Activated T-helper 2 cell treated with anti-CD3 and anti-CD28 coated beads, Interferon-gamma antibody, Interleukin-2, Interleukin-4, amounts not matched to agents 10 μg/mL and 5 μg/mL and 100 μg/mL, durations not matched to agents 14 hours and 24 hours and 36 hours (primary cell): ENCODE measurements at regions not wholly inside any gene's neighbourhood (a gene's known extent, or its start where the extent isn't known, plus 50 kb on each side); places are given as distances from the start of the nearest gene placed in this dataset.
"Not testable (repeated sequence)": the region's sequence is repeated elsewhere in the genome, so short reads cannot be mapped to it uniquely, and the experiment has no call there.

Source experiments
- DNase-seq: peaks from one replicate; pipeline ENCODE4 v3.0.0; 2021; ENCODE audit warnings: low spot score
- H3K27ac Mint-ChIP-seq: one replicate; pipeline ENCODE4 v1.8.0; 2021; ENCODE audit warnings: mixed read lengths
- H3K27me3 Mint-ChIP-seq: one replicate; pipeline ENCODE4 v1.8.0; 2021; ENCODE audit warnings: low read depth, mixed read lengths
- H3K36me3 Mint-ChIP-seq: one replicate; pipeline ENCODE4 v1.8.0; 2021; ENCODE audit warnings: low read depth, mixed read lengths
- H3K4me1 Mint-ChIP-seq: one replicate; pipeline ENCODE4 v1.8.0; 2021; ENCODE audit warnings: low read depth, mixed read lengths
- H3K4me3 Mint-ChIP-seq: one replicate; pipeline ENCODE4 v1.8.0; 2021; ENCODE audit warnings: low read depth, mild to moderate bottlenecking, moderate library complexity, mixed read lengths
- H3K9me3 Mint-ChIP-seq: one replicate; pipeline ENCODE4 v1.8.0; 2021; ENCODE audit warnings: mixed read lengths
- intact Hi-C: fragments of 100-400 bp; cut with micrococcal nuclease; formaldehyde crosslinking; loops from one replicate; pipeline ENCODE4 v1.15.1; 2023

GRCh38 chr2:57465967-57466366 is 580.6 kb upstream of the VRK2 start:
- intact Hi-C loops = no loop called here
- DNase-seq = no peak

DNA sequence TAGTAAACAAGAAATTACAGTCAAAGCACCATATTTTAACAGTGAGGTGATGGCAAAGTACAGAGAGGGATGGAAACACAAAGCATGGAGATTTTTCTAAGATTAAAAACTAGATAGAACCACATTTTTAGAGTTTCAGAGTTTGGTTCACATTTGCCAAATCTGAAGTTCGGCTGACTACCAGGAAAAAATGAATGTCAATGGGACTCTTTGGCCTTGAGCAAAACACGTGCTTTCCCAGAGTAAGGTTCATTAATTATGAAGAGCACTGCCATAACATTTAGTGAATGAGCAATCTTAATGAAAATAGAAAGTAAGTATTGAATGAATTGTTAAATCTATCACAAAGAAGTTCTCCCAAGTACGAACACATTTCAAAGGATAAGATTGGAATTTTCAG is 571.2 kb upstream of the VRK2 start:
- Mint-ChIP-seq H3K27me3 (no peaks in the 10 kb centered on the region), H3K36me3 (no peaks in the 10 kb centered on the region), H3K4me1 (no peaks in the 10 kb centered on the region), H3K27ac (no peak overlapping the region), H3K9me3 (no peaks in the 10 kb centered on the region), H3K4me3 (no peak overlapping the region)
- intact Hi-C loops = no loop called here
- no peak for DNase-seq

More at GRCh38 chr2:57465967-57466366, 580.6 kb upstream of the VRK2 start:
- Mint-ChIP-seq H3K27ac (no peak overlapping the region), H3K36me3 (no peaks in the 10 kb centered on the region), H3K4me1 (no peaks in the 10 kb centered on the region), H3K27me3 (no peaks in the 10 kb centered on the region), H3K4me3 (no peak overlapping the region), H3K9me3 (peaks cover 4% of the 10 kb centered on the region)

DNA sequence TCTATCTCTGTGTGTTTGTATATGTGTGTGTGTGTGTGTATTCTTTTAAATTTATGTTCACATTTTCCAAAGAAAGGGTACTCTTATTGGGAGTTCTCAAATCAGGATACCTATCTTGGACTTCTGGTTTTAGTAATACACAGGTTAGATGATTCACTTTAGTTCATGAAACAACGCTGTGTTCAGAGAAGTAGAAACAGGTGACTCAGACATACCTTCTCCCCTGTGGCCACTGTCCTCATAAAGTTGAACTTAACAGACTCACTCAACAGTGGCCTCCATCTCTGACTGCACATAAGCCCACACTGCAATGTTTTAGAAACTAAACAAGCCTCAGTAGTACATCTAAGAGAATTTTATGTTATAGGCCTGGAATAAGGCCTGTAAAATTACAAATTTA is 566.6 kb upstream of the VRK2 start:
- H3K27me3 Mint-ChIP-seq = no peaks in the 10 kb centered on the region
- no peak for DNase-seq
- H3K4me1 Mint-ChIP-seq = no peaks in the 10 kb centered on the region

GRCh38 chr2:57488061-57488460 is 558.5 kb upstream of the VRK2 start:
- intact Hi-C loops = no loop called here
- Mint-ChIP-seq H3K4me3 (no peak overlapping the region), H3K27me3 (no peaks in the 10 kb centered on the region), H3K4me1 (no peaks in the 10 kb centered on the region), H3K36me3 (no peaks in the 10 kb centered on the region), H3K27ac (no peak overlapping the region), H3K9me3 (no peaks in the 10 kb centered on the region)
- DNase-seq = no peak

More for the DNA sequence above, 566.6 kb upstream of the VRK2 start:
- Mint-ChIP-seq H3K27ac (no peak overlapping the region), H3K36me3 (no peaks in the 10 kb centered on the region), H3K9me3 (no peaks in the 10 kb centered on the region), H3K4me3 (no peak overlapping the region)
- intact Hi-C loops = no loop called here

DNA sequence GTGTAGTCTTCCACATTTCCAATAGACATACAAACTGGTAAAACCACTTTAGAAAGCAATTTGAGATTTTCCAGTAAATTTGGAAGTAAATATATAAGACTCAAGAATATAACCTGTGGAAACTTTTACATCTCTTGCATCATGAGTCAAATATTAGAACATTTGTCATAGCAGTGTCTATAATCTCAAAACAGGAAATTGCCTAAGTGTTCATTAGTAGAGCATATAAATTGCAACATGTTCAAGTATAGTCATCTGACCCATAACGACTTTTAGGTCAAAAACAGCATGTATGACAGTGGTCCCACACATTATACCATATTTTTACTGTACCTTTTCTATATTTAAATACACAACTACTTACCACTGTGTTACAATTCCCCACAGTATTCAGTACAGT is 555.9 kb upstream of the VRK2 start:
- Mint-ChIP-seq H3K27me3 (no peaks in the 10 kb centered on the region), H3K4me1 (no peaks in the 10 kb centered on the region), H3K4me3 (no peak overlapping the region), H3K36me3 (no peaks in the 10 kb centered on the region), H3K27ac (no peak overlapping the region), H3K9me3 (no peaks in the 10 kb centered on the region)
- intact Hi-C loops = no loop called here
- DNase-seq = no peak

DNA sequence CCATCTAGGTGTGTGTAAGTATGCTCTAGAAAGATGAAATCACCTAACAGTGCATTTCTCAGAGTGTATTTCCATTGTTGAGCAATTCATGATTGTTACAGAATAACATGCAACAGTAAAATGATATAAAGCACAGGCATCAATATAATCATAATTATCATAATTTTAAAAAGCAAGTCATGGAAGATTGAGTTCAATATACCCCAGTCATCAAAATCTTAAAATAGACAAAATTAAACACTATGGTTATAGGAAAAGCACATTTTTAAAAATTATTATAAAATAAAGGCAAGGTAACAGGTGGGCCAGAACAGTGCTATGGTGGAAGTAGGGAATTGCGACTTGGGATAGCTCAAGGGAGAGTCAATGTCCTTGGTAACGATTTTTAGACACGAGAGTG is 555.4 kb upstream of the VRK2 start:
- DNase-seq = no peak
- no peaks in the 10 kb centered on the region for H3K9me3 Mint-ChIP-seq
- no peak overlapping the region for H3K4me3 Mint-ChIP-seq

DNA sequence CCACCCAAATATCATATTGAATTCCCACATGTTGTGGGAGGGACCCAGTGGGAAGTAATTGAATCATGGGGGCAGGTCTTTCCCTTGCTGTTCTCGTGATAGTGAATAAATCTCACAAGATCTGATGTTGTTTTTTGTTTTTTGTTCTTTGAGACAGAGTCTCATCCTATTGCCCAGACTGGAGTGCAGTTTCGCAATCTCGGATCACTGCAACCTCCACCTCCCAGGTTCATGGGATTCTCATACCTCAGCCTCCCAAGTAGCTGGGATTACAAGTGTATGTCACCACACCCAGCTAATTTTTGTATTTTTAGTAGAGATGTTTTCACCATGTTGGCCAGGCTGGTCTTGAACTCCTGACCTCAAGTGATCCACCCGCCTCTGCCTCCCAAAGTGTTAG is 552.6 kb upstream of the VRK2 start:
- H3K27ac Mint-ChIP-seq, H3K4me1 Mint-ChIP-seq, H3K27me3 Mint-ChIP-seq, DNase-seq, H3K4me3 Mint-ChIP-seq, intact Hi-C loops, H3K36me3 Mint-ChIP-seq, H3K9me3 Mint-ChIP-seq: not testable (repeated sequence)

More for the DNA sequence above, 555.4 kb upstream of the VRK2 start:
- H3K36me3 Mint-ChIP-seq = no peaks in the 10 kb centered on the region
- intact Hi-C loops = no loop called here
- no peak overlapping the region for H3K27ac Mint-ChIP-seq
- no peaks in the 10 kb centered on the region for H3K4me1 Mint-ChIP-seq
- no peaks in the 10 kb centered on the region for H3K27me3 Mint-ChIP-seq

DNA sequence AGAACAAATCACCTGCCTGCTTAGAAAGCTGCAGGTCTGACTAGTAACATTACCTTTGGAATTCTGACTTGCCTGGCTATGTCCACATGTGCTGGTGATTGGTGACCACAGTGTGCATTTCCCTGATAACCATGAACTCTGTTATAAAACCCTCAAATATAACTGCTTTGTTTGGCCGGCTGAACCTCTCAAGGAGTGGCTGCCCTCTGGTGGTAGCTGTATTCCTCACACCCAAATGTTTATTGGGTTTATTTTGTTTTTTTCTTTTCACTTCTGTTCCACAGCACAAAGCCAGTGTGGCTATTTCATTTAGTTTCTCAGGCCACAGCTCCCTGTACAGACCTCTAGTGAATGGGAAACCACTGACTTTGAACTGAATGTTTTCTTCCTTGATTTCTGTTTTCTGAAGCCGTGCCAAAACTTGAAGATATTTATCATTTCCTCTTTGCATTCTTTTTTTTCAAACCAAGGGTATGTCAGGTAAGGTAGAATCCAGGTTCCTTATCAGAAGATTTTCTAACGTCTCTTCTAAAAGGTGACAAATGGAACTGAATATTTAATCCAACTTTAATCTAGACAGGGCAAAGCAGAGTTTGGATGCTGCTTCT is 549.0 kb upstream of the VRK2 start:
- Mint-ChIP-seq H3K27ac (no peak overlapping the region), H3K36me3 (no peaks in the 10 kb centered on the region), H3K4me1 (no peaks in the 10 kb centered on the region), H3K27me3 (no peaks in the 10 kb centered on the region), H3K4me3 (no peak overlapping the region), H3K9me3 (no peaks in the 10 kb centered on the region)
- intact Hi-C loops = no loop called here
- no peak for DNase-seq

GRCh38 chr2:57504787-57505186 is 541.8 kb upstream of the VRK2 start:
- Mint-ChIP-seq H3K4me1 (no peaks in the 10 kb centered on the region), H3K27ac (no peak overlapping the region), H3K9me3 (no peaks in the 10 kb centered on the region), H3K36me3 (no peaks in the 10 kb centered on the region), H3K4me3 (no peak overlapping the region), H3K27me3 (no peaks in the 10 kb centered on the region)
- DNase-seq = no peak
- intact Hi-C loops = no loop called here

- no peak for DNase-seq
- Mint-ChIP-seq H3K4me3 (no peak overlapping the region), H3K36me3 (no peaks in the 10 kb centered on the region), H3K4me1 (no peaks in the 10 kb centered on the region), H3K27ac (no peak overlapping the region), H3K9me3 (no peaks in the 10 kb centered on the region), H3K27me3 (no peaks in the 10 kb centered on the region)
- intact Hi-C loops = no loop called here
These were observed 537.4 kb upstream of the VRK2 start for GRCh38 chr2:57509189-57509588.

- no peaks in the 10 kb centered on the region for H3K36me3 Mint-ChIP-seq
- H3K27ac Mint-ChIP-seq = no peak overlapping the region
- no peak overlapping the region for H3K4me3 Mint-ChIP-seq
- no peaks in the 10 kb centered on the region for H3K4me1 Mint-ChIP-seq
- intact Hi-C loops = no loop called here
- H3K27me3 Mint-ChIP-seq = no peaks in the 10 kb centered on the region
- DNase-seq = no peak
- no peaks in the 10 kb centered on the region for H3K9me3 Mint-ChIP-seq
These were observed 535.9 kb upstream of the VRK2 start for GRCh38 chr2:57510704-57511103.

DNA sequence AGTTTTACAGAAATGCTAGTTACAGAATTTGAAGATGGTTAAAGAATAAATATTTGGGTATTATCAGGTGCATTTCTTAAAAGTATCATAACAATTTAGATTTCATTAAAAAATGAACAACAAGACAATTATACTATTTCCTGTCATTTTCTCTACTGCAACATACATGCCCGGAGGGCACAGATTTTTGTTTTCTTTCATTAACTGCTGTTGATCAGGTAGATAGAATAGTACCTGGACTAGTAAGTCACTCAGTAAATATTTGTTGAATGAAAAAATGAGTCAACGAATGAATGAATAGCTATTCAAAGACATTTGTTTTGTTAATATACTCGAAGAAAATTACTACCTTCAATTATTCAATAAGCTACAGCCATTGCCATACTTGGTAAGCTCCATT is 531.2 kb upstream of the VRK2 start:
- H3K4me3 Mint-ChIP-seq = no peak overlapping the region
- H3K36me3 Mint-ChIP-seq = no peaks in the 10 kb centered on the region
- no peak for DNase-seq
- H3K4me1 Mint-ChIP-seq = no peaks in the 10 kb centered on the region
- H3K27me3 Mint-ChIP-seq = no peaks in the 10 kb centered on the region
- H3K9me3 Mint-ChIP-seq = no peaks in the 10 kb centered on the region
- no peak overlapping the region for H3K27ac Mint-ChIP-seq
- intact Hi-C loops = no loop called here

GRCh38 chr2:57516698-57517340 is 529.8 kb upstream of the VRK2 start:
- H3K27ac Mint-ChIP-seq = no peak overlapping the region
- H3K9me3 Mint-ChIP-seq = no peaks in the 10 kb centered on the region
- no peak overlapping the region for H3K4me3 Mint-ChIP-seq
- intact Hi-C loops = loop anchor here (2.0 kb wide), 1 partner anchor 1334 kb away; the partner anchor contains the start of gene CCDC85A
- H3K27me3 Mint-ChIP-seq = no peaks in the 10 kb centered on the region
- H3K36me3 Mint-ChIP-seq = no peaks in the 10 kb centered on the region
- no peak for DNase-seq
- H3K4me1 Mint-ChIP-seq = no peaks in the 10 kb centered on the region
